SU-DHL-6 (cell line): ENCODE measurements at regions not wholly inside any gene's neighbourhood (a gene's known extent, or its start where the extent isn't known, plus 50 kb on each side); places are given as distances from the start of the nearest gene placed in this dataset.

Source experiments
- CTCF ChIP-seq: fragments of 200-600 bp; sonication (generic); IDR thresholded peaks from one replicate; pipeline ENCODE4 v1.5.1; 2017; ENCODE audit warnings: antibody characterized with exemption, mild to moderate bottlenecking, low read length, moderate library complexity; ENCODE audit not compliant: insufficient read depth, poor library complexity, severe bottlenecking
- EZH2phosphoT487 ChIP-seq: fragments of 200-600 bp; sonication (generic), shearing (Covaris generic); conservative IDR thresholded peaks from 2 replicates; pipeline ENCODE4 v1.6.1; 2018; ENCODE audit warnings: mild to moderate bottlenecking, antibody characterized with exemption, low read length, moderate library complexity, mixed read lengths

- no peak for TF ChIP-seq CTCF
- no peak for TF ChIP-seq EZH2phosphoT487
Observed at GRCh38 chr2:122390406-122390805, 635.0 kb downstream of the TSN start.
